Smooth muscle cell (in vitro differentiated cells): ENCODE measurements at regions not wholly inside any gene's neighbourhood (a gene's known extent, or its start where the extent isn't known, plus 50 kb on each side); places are given as distances from the start of the nearest gene placed in this dataset.

Experiments used
- DNase-seq: peaks from one replicate; lab custom pipeline; 2025; ENCODE audit not compliant: unreplicated experiment; lab: John Stamatoyannopoulos, UW
- H2AFZ ChIP-seq: fragments of 200-600 bp; sonication (generic); 2 replicates; pipeline ENCODE4 v1.6.0; 2016; ENCODE audit warnings: antibody characterized with exemption, low read depth, mild to moderate bottlenecking
- H3F3A ChIP-seq: fragments of 200-600 bp; sonication (generic); 2 replicates; pipeline ENCODE4 v1.6.0; 2017; ENCODE audit warnings: antibody characterized with exemption, low read depth
- H3K27ac ChIP-seq: fragments of 200-600 bp; sonication (generic); 2 replicates; pipeline ENCODE4 v1.5.1; 2016; ENCODE audit warnings: low read depth, mild to moderate bottlenecking
- H3K27me3 ChIP-seq: fragments of 200-600 bp; sonication (generic); 2 replicates; pipeline ENCODE4 v1.6.1; 2016; ENCODE audit warnings: low read depth, mild to moderate bottlenecking
- H3K36me3 ChIP-seq: fragments of 200-600 bp; sonication (generic); 2 replicates; pipeline ENCODE4 v1.5.1; 2016; ENCODE audit warnings: low read depth
- H3K4me1 ChIP-seq: fragments of 200-600 bp; sonication (generic); 2 replicates; pipeline ENCODE4 v1.5.1; 2016; ENCODE audit warnings: low read depth
- H3K4me2 ChIP-seq: fragments of 200-600 bp; sonication (generic); 2 replicates; pipeline ENCODE4 v1.6.0; 2016; ENCODE audit warnings: mild to moderate bottlenecking
- H3K4me3 ChIP-seq: fragments of 200-600 bp; sonication (generic); 2 replicates; pipeline ENCODE4 v1.5.1; 2016; ENCODE audit warnings: mild to moderate bottlenecking
- H3K79me2 ChIP-seq: fragments of 200-600 bp; sonication (generic); 2 replicates; pipeline ENCODE4 v1.6.0; 2016; ENCODE audit warnings: low read depth, mild to moderate bottlenecking
- H3K9ac ChIP-seq: fragments of 200-600 bp; sonication (generic); 2 replicates; pipeline ENCODE4 v1.6.0; 2016; ENCODE audit warnings: low read depth
- H3K9me3 ChIP-seq: fragments of 200-600 bp; sonication (generic); replicated peaks from 2 replicates; pipeline ENCODE4 v1.5.1; 2016; ENCODE audit warnings: low read depth
- H4K20me1 ChIP-seq: fragments of 200-600 bp; sonication (generic); 2 replicates; pipeline ENCODE4 v1.6.0; 2016; ENCODE audit warnings: low read depth
- CTCF ChIP-seq: fragments of 200-600 bp; sonication (generic); IDR thresholded peaks from 2 replicates; pipeline ENCODE4 v1.5.1; 2017; ENCODE audit warnings: borderline replicate concordance, mild to moderate bottlenecking, antibody characterized with exemption; ENCODE audit not compliant: insufficient read depth, poor library complexity, severe bottlenecking
- WGBS: methylation state at CpG from one replicate; pipeline ENCODE4 v1.1.7; 2016; ENCODE audit warnings: low lambda C conversion rate; 5-methylcytosine and 5-hydroxymethylcytosine counted together

DNA sequence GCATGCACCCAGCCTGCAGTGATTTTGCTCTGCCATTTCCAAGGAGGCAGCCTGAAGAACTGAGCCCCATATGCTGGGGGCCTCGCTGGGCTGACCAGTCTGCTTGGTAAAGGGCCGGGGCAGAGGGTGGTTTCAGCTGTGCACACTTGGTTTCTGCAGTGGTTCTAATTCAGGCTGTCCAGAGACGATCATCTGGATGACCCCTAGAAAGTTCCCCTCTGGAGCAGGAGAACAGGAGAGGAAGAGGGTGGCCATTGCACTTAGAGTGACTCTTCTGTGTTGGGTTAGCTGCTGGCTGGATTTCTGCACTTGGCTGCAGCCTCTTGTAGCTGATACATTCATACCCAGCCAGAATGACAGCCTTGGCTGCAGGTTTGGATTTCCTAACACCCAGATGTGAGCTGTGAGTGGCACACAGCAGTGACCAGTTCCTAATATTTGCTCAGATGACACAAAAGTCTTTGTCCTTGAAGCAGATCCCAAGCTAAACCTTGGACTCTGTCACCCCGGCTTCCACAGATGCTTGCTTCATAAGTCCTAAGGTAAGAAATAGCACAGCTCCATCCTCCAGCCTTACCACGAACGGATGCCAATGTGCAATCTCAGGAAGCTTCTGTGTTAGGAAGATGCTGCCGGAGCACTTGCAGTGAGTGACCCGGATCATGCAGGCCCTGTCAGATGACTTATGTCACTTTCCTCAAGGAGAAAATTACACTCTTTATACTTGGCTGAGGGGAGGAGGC is 105.6 kb downstream of the HNRNPLL start:
- H3K27ac ChIP-seq, result no peak overlapping the region
- H3K4me3 ChIP-seq, result no peak overlapping the region
- DNase-seq, result no peak
- no peak overlapping the region for H2AFZ ChIP-seq
- H3F3A ChIP-seq, result no peaks in the 10 kb centered on the region
- TF ChIP-seq CTCF, result no peak
- no peaks in the 10 kb centered on the region for H3K79me2 ChIP-seq
- no peaks in the 10 kb centered on the region for H4K20me1 ChIP-seq
- no peaks in the 10 kb centered on the region for H3K36me3 ChIP-seq
- H3K9ac ChIP-seq, result no peak overlapping the region
- 89% methylated on average over 8 of the region's 8 CpGs for WGBS
- H3K27me3 ChIP-seq, result no peaks in the 10 kb centered on the region
- H3K4me1 ChIP-seq, result no peaks in the 10 kb centered on the region
- H3K4me2 ChIP-seq, result no peak overlapping the region
- peaks cover 2% of the 10 kb centered on the region for H3K9me3 ChIP-seq

- no peaks in the 10 kb centered on the region for H3K36me3 ChIP-seq
- TF ChIP-seq CTCF, result no peak
- H3K79me2 ChIP-seq, result no peaks in the 10 kb centered on the region
- no peaks in the 10 kb centered on the region for H3K9me3 ChIP-seq
- H3F3A ChIP-seq, result no peaks in the 10 kb centered on the region
- 95% methylated on average over 2 of the region's 2 CpGs for WGBS
- no peaks in the 10 kb centered on the region for H4K20me1 ChIP-seq
- no peak overlapping the region for H3K4me2 ChIP-seq
- H3K27ac ChIP-seq, result no peak overlapping the region
- no peak overlapping the region for H3K9ac ChIP-seq
- H3K4me3 ChIP-seq, result no peak overlapping the region
- H3K4me1 ChIP-seq, result no peaks in the 10 kb centered on the region
- no peak for DNase-seq
- H3K27me3 ChIP-seq, result no peaks in the 10 kb centered on the region
- H2AFZ ChIP-seq, result no peak overlapping the region
Measured at GRCh38 chr2:38495880-38496279, 106.8 kb downstream of the HNRNPLL start.

DNA sequence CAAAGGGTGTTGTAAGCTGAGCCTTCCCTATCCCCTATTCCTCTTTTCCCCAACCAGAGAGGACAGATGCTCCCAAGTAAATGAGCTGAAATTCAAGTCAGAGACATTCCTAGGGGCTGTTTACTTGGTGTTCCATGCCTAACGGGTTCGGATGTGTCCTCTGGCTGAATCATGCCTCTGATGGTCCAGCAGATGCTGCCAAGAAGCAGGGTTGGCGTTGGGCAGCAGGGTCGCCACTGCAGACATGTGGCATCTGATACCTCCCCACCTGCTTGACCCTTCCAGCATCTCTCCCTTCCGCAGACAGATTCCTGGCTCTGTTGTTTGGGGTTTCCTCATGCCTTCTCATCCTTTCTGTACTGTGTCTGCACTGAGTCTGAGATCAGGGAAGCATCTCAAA is 108.3 kb downstream of the HNRNPLL start:
- H3K4me1 ChIP-seq, result no peaks in the 10 kb centered on the region
- H3K36me3 ChIP-seq, result no peaks in the 10 kb centered on the region
- TF ChIP-seq CTCF, result no peak
- no peaks in the 10 kb centered on the region for H3K27me3 ChIP-seq
- no peak overlapping the region for H3K9ac ChIP-seq
- H3K79me2 ChIP-seq, result no peaks in the 10 kb centered on the region
- H3K9me3 ChIP-seq, result no peaks in the 10 kb centered on the region
- no peaks in the 10 kb centered on the region for H4K20me1 ChIP-seq
- H3K27ac ChIP-seq, result no peak overlapping the region
- no peak for DNase-seq
- no peak overlapping the region for H2AFZ ChIP-seq
- no peak overlapping the region for H3K4me2 ChIP-seq
- H3F3A ChIP-seq, result no peaks in the 10 kb centered on the region
- no peak overlapping the region for H3K4me3 ChIP-seq
- WGBS, result 88% methylated on average over 5 of the region's 5 CpGs

GRCh38 chr2:38492042-38492615 is 110.6 kb downstream of the HNRNPLL start:
- TF ChIP-seq CTCF, result no peak
- Histone ChIP-seq H3K4me3 (no peak overlapping the region), H3K27ac (no peak overlapping the region), H3K4me1 (no peaks in the 10 kb centered on the region), H3K27me3 (no peaks in the 10 kb centered on the region), H3K4me2 (no peak overlapping the region), H4K20me1 (no peaks in the 10 kb centered on the region), H3K9me3 (no peaks in the 10 kb centered on the region), H3K36me3 (no peaks in the 10 kb centered on the region), H2AFZ (no peak overlapping the region), H3K9ac (no peak overlapping the region), H3F3A (no peaks in the 10 kb centered on the region), H3K79me2 (no peaks in the 10 kb centered on the region)
- 99% methylated on average over 3 of the region's 3 CpGs for WGBS
- no peak for DNase-seq
